Activated T-cell treated with anti-CD3 and anti-CD28 coated beads, Interleukin-2, amount 50 U/mL, for 4 hours (primary cell): ENCODE measurements at regions not wholly inside any gene's neighbourhood (a gene's known extent, or its start where the extent isn't known, plus 50 kb on each side); places are given as distances from the start of the nearest gene placed in this dataset.

Source experiments
- ATAC-seq, 2 donors: fragments of 200-7000 bp; cut with Tn5 transposase; one replicate each; pipeline ENCODE4 v1.10.0; 2021
- DNase-seq: peaks from one replicate; pipeline ENCODE4 v3.0.0-alpha.2; 2020
- H3K27me3 Mint-ChIP-seq: one replicate; pipeline ENCODE4 v1.8.0; 2021; ENCODE audit warnings: low read depth, mixed read lengths
- H3K36me3 Mint-ChIP-seq: one replicate; pipeline ENCODE4 v1.8.0; 2022; ENCODE audit warnings: mixed read lengths; ENCODE audit not compliant: insufficient read depth
- H3K4me1 Mint-ChIP-seq: one replicate; pipeline ENCODE4 v1.8.0; 2021; ENCODE audit warnings: low read depth, mixed read lengths
- H3K4me3 Mint-ChIP-seq: one replicate; pipeline ENCODE4 v1.8.0; 2021; ENCODE audit warnings: mild to moderate bottlenecking, moderate library complexity, mixed read lengths
- H3K9me3 Mint-ChIP-seq: one replicate; pipeline ENCODE4 v1.8.0; 2021; ENCODE audit warnings: mixed read lengths

- H3K4me3 Mint-ChIP-seq, result no peak overlapping the region
- H3K27me3 Mint-ChIP-seq, result peaks cover 5% of the 10 kb centered on the region
- no peaks in the 10 kb centered on the region for H3K9me3 Mint-ChIP-seq
- H3K36me3 Mint-ChIP-seq, result no peaks in the 10 kb centered on the region
- ATAC-seq (no peak), DNase-seq (no peak)
- no peaks in the 10 kb centered on the region for H3K4me1 Mint-ChIP-seq
These were observed 101.1 kb downstream of the BBS10 start for GRCh38 chr12:76247026-76247646.

GRCh38 chr12:76246611-76247010, 101.6 kb downstream of the BBS10 start:
- DNase-seq (no peak), ATAC-seq (no peak)
- Mint-ChIP-seq H3K4me1 (no peaks in the 10 kb centered on the region), H3K4me3 (no peak overlapping the region), H3K36me3 (no peaks in the 10 kb centered on the region), H3K9me3 (no peaks in the 10 kb centered on the region), H3K27me3 (peaks cover 5% of the 10 kb centered on the region)

GRCh38 chr12:76244300-76244699, 103.9 kb downstream of the BBS10 start:
- H3K36me3 Mint-ChIP-seq, result no peaks in the 10 kb centered on the region
- ATAC-seq, result no peak
- no peak overlapping the region for H3K4me3 Mint-ChIP-seq
- H3K27me3 Mint-ChIP-seq, result peaks cover 5% of the 10 kb centered on the region
- no peaks in the 10 kb centered on the region for H3K4me1 Mint-ChIP-seq
- H3K9me3 Mint-ChIP-seq, result no peaks in the 10 kb centered on the region
- no peak for DNase-seq

GRCh38 chr12:76242813-76243550, 105.2 kb downstream of the BBS10 start:
- ATAC-seq (no peak), DNase-seq (no peak)
- H3K27me3 Mint-ChIP-seq, result peaks cover 5% of the 10 kb centered on the region

GRCh38 chr12:76241371-76241770, 106.8 kb downstream of the BBS10 start:
- Mint-ChIP-seq H3K27me3 (no peaks in the 10 kb centered on the region), H3K9me3 (no peaks in the 10 kb centered on the region), H3K4me1 (no peaks in the 10 kb centered on the region), H3K36me3 (no peaks in the 10 kb centered on the region), H3K4me3 (no peak overlapping the region)
- ATAC-seq (no peak), DNase-seq (no peak)

More at GRCh38 chr12:76242813-76243550, 105.2 kb downstream of the BBS10 start:
- Mint-ChIP-seq H3K36me3 (no peaks in the 10 kb centered on the region), H3K9me3 (no peaks in the 10 kb centered on the region), H3K4me3 (no peak overlapping the region), H3K4me1 (no peaks in the 10 kb centered on the region)

GRCh38 chr12:76240281-76240680, 107.9 kb downstream of the BBS10 start:
- ATAC-seq (no peak), DNase-seq (no peak)
- H3K4me3 Mint-ChIP-seq, result no peak overlapping the region
- H3K36me3 Mint-ChIP-seq, result no peaks in the 10 kb centered on the region
- no peaks in the 10 kb centered on the region for H3K9me3 Mint-ChIP-seq
- H3K4me1 Mint-ChIP-seq, result no peaks in the 10 kb centered on the region
- H3K27me3 Mint-ChIP-seq, result no peaks in the 10 kb centered on the region

- Mint-ChIP-seq H3K9me3 (no peaks in the 10 kb centered on the region), H3K27me3 (no peaks in the 10 kb centered on the region)
- no peak for ATAC-seq
These were observed 109.5 kb downstream of the BBS10 start for GRCh38 chr12:76238688-76239087.

GRCh38 chr12:76237086-76237701, 111.0 kb downstream of the BBS10 start:
- Mint-ChIP-seq H3K4me3 (no peak overlapping the region), H3K36me3 (no peaks in the 10 kb centered on the region), H3K4me1 (no peaks in the 10 kb centered on the region), H3K9me3 (no peaks in the 10 kb centered on the region), H3K27me3 (no peaks in the 10 kb centered on the region)
- no peak for DNase-seq
- no peak for ATAC-seq

More at GRCh38 chr12:76238688-76239087, 109.5 kb downstream of the BBS10 start:
- DNase-seq, result no peak
- Mint-ChIP-seq H3K36me3 (no peaks in the 10 kb centered on the region), H3K4me1 (no peaks in the 10 kb centered on the region), H3K4me3 (no peak overlapping the region)

GRCh38 chr12:76236640-76237039, 111.6 kb downstream of the BBS10 start:
- DNase-seq, result no peak
- Mint-ChIP-seq H3K4me1 (no peaks in the 10 kb centered on the region), H3K9me3 (no peaks in the 10 kb centered on the region), H3K36me3 (no peaks in the 10 kb centered on the region), H3K4me3 (no peak overlapping the region), H3K27me3 (no peaks in the 10 kb centered on the region)
- ATAC-seq, result no peak

- DNase-seq (no peak), ATAC-seq (no peak)
- no peak overlapping the region for H3K4me3 Mint-ChIP-seq
- H3K4me1 Mint-ChIP-seq, result no peaks in the 10 kb centered on the region
- H3K36me3 Mint-ChIP-seq, result no peaks in the 10 kb centered on the region
- H3K9me3 Mint-ChIP-seq, result no peaks in the 10 kb centered on the region
- H3K27me3 Mint-ChIP-seq, result peaks cover 6% of the 10 kb centered on the region
These were observed 113.5 kb downstream of the BBS10 start for GRCh38 chr12:76234741-76235140.

GRCh38 chr12:76232013-76232412, 116.2 kb downstream of the BBS10 start:
- DNase-seq, result no peak
- H3K9me3 Mint-ChIP-seq, result no peaks in the 10 kb centered on the region
- no peak for ATAC-seq
- no peaks in the 10 kb centered on the region for H3K4me1 Mint-ChIP-seq
- H3K27me3 Mint-ChIP-seq, result peaks cover 9% of the 10 kb centered on the region
- no peaks in the 10 kb centered on the region for H3K36me3 Mint-ChIP-seq
- no peak overlapping the region for H3K4me3 Mint-ChIP-seq

- ATAC-seq (no peak), DNase-seq (no peak)
- Mint-ChIP-seq H3K4me3 (no peak overlapping the region), H3K9me3 (no peaks in the 10 kb centered on the region), H3K4me1 (no peaks in the 10 kb centered on the region), H3K36me3 (no peaks in the 10 kb centered on the region), H3K27me3 (peaks cover 9% of the 10 kb centered on the region)
These were observed 121.3 kb downstream of the BBS10 start for GRCh38 chr12:76226956-76227355.

- H3K4me1 Mint-ChIP-seq, result no peaks in the 10 kb centered on the region
- H3K9me3 Mint-ChIP-seq, result no peaks in the 10 kb centered on the region
- no peaks in the 10 kb centered on the region for H3K36me3 Mint-ChIP-seq
- ATAC-seq (no peak), DNase-seq (no peak)
- H3K4me3 Mint-ChIP-seq, result no peak overlapping the region
- H3K27me3 Mint-ChIP-seq, result peaks cover 9% of the 10 kb centered on the region
These were observed 121.8 kb downstream of the BBS10 start for GRCh38 chr12:76226397-76226796.

GRCh38 chr12:76223869-76224268, 124.3 kb downstream of the BBS10 start:
- Mint-ChIP-seq H3K27me3 (no peaks in the 10 kb centered on the region), H3K9me3 (no peaks in the 10 kb centered on the region), H3K36me3 (no peaks in the 10 kb centered on the region), H3K4me3 (no peak overlapping the region), H3K4me1 (no peaks in the 10 kb centered on the region)
- ATAC-seq (no peak), DNase-seq (no peak)

GRCh38 chr12:76220980-76221379, 127.2 kb downstream of the BBS10 start:
- Mint-ChIP-seq H3K4me1 (no peaks in the 10 kb centered on the region), H3K36me3 (no peaks in the 10 kb centered on the region), H3K9me3 (no peaks in the 10 kb centered on the region), H3K4me3 (no peak overlapping the region), H3K27me3 (peaks cover 3% of the 10 kb centered on the region)
- ATAC-seq, result no peak
- DNase-seq, result no peak
